GM12878 (cell line): ENCODE measurements at regions not wholly inside any gene's neighbourhood (a gene's known extent, or its start where the extent isn't known, plus 50 kb on each side); places are given as distances from the start of the nearest gene placed in this dataset.

Experiments
- ATAC-seq: fragments of 200-7000 bp; cut with Tn5 transposase; 3 replicates; pipeline ENCODE4 v1.9.1; 2020; ENCODE audit warnings: mild to moderate bottlenecking, moderate library complexity
- BruUV-seq: library from RNA; stranded (reverse); fragments of 400-500 nt; replicated peaks from 2 replicates; lab custom pipeline; 2021; lab: Mats Ljungman, UMichigan
- CTCF ChIA-PET: fragments of 300-600 bp; sonication (Branson Sonifier 250); formaldehyde crosslinking; extraction: SDS; loops from one replicate; lab custom pipeline; 2021; ENCODE audit warnings: inconsistent platforms; lab: Yijun Ruan, JAX
- POLR2A ChIA-PET: fragments of 350-600 bp; formaldehyde crosslinking; extraction: SDS; loops from one replicate; lab custom pipeline; 2021; ENCODE audit warnings: inconsistent platforms; lab: Charles Lee
- RAD21 ChIA-PET: fragments of 300-600 bp; sonication (Branson Sonifier 250); formaldehyde crosslinking; loops from one replicate; lab custom pipeline; 2023; ENCODE audit warnings: antibody characterized with exemption; ENCODE audit not compliant: unreplicated experiment; lab: Charles Lee
- SMC1A ChIA-PET: fragments of 300-600 bp; sonication (Branson Sonifier 250); formaldehyde crosslinking; loops from one replicate; lab custom pipeline; 2023; ENCODE audit not compliant: unreplicated experiment, uncharacterized antibody; lab: Charles Lee
- DNase-seq: peaks from one replicate; pipeline ENCODE4 v3.0.0-alpha.2; 2011; ENCODE audit warnings: low read depth, low spot score
- FAIRE-seq: peaks from 3 replicates; lab custom pipeline; 2011; peaks lifted over from hg19 to GRCh38; lab: Jason Lieb, UNC
- H2AFZ ChIP-seq: 2 replicates; pipeline ENCODE4 v1.6.0; 2011; ENCODE audit warnings: low read depth, low read length, control low read depth; ENCODE audit not compliant: control insufficient read depth
- H3K27ac ChIP-seq: 2 replicates; pipeline ENCODE4 v1.5.1; 2011; ENCODE audit warnings: control low read depth; ENCODE audit not compliant: control insufficient read depth, insufficient read depth
- H3K27me3 ChIP-seq, 2 experiments: replicated peaks in 1 of 2; 2 replicates each; pipeline versions ENCODE4 v1.6.0 to v1.6.1; 2011; ENCODE audit warnings: low read length in 1 of 2; ENCODE audit not compliant: control insufficient read depth in 2 of 2, insufficient read depth in 2 of 2
- H3K36me3 ChIP-seq, 2 experiments: 2 replicates each; pipeline ENCODE4 v1.5.1; 2011; ENCODE audit warnings: low read length in 1 of 2; ENCODE audit not compliant: control insufficient read depth in 2 of 2, insufficient read depth in 2 of 2
- H3K4me1 ChIP-seq: 2 replicates; pipeline ENCODE4 v1.6.1; 2011; ENCODE audit warnings: mild to moderate bottlenecking, low read length, moderate library complexity, mixed read lengths; ENCODE audit not compliant: control insufficient read depth, insufficient read depth
- H3K4me2 ChIP-seq: 2 replicates; pipeline ENCODE4 v1.6.0; 2011; ENCODE audit warnings: control low read depth; ENCODE audit not compliant: control insufficient read depth, insufficient read depth
- H3K4me3 ChIP-seq: fragments of 200-600 bp; sonication (generic); 2 replicates; pipeline ENCODE4 v1.5.1; 2016
- H3K79me2 ChIP-seq: 2 replicates; pipeline ENCODE4 v1.6.0; 2011; ENCODE audit warnings: low read length; ENCODE audit not compliant: control insufficient read depth, insufficient read depth
- H3K9ac ChIP-seq: 2 replicates; pipeline ENCODE4 v1.8.0; 2011; ENCODE audit warnings: low read length, control low read depth, mixed read lengths; ENCODE audit not compliant: control insufficient read depth, insufficient read depth
- H3K9me3 ChIP-seq: replicated peaks from 3 replicates; pipeline ENCODE4 v1.5.1; 2011; ENCODE audit warnings: mild to moderate bottlenecking, low read length; ENCODE audit not compliant: control insufficient read depth, insufficient read depth
- H4K20me1 ChIP-seq: 2 replicates; pipeline ENCODE4 v1.6.0; 2011; ENCODE audit not compliant: control insufficient read depth, insufficient read depth
- ASH2L ChIP-seq: fragments of 300-600, 200-600 bp; sonication (generic); IDR thresholded peaks from 2 replicates; pipeline ENCODE4 v1.6.1; 2017; ENCODE audit warnings: low read depth, mild to moderate bottlenecking, borderline replicate concordance
- BCL11A ChIP-seq: IDR thresholded peaks from 2 replicates; pipeline ENCODE4 v1.6.1; 2011; ENCODE audit warnings: low read depth, low read length
- EED ChIP-seq: sonication (generic); IDR thresholded peaks from 2 replicates; pipeline ENCODE4 v1.6.1; 2016; ENCODE audit warnings: antibody characterized with exemption, low read depth
- FOXK2 ChIP-seq: fragments of 450-650 bp; IDR thresholded peaks from 2 replicates; pipeline ENCODE4 v1.6.1; 2017; ENCODE audit warnings: mild to moderate bottlenecking, moderate library complexity
- MXI1 ChIP-seq: fragments of 150-350 bp; IDR thresholded peaks from 2 replicates; pipeline ENCODE4 v1.6.1; 2011; ENCODE audit warnings: low read depth, mild to moderate bottlenecking, inconsistent platforms, low read length, improper control_type of control experiment
- RFX5 ChIP-seq: IDR thresholded peaks from 2 replicates; pipeline ENCODE4 v1.6.1; 2011; ENCODE audit warnings: low read depth, low read length, improper control_type of control experiment
- TBL1XR1 ChIP-seq: IDR thresholded peaks from 2 replicates; pipeline ENCODE4 v1.6.1; 2012; ENCODE audit warnings: low read depth, low read length, improper control_type of control experiment
- WGBS: methylation state at CpG from one replicate; pipeline ENCODE4 v1.1.6; 2016; ENCODE audit warnings: low lambda C conversion rate; ENCODE audit not compliant: insufficient replicate concordance, insufficient coverage; ENCODE audit errors: missing lambda C conversion rate; 5-methylcytosine and 5-hydroxymethylcytosine counted together
- in situ Hi-C: fragments of 300-500 bp; cut with MboI; formaldehyde crosslinking; loops from 9 replicates; pipeline ENCODE4 v1.14.3; 2018; ENCODE audit warnings: mixed read lengths
- intact Hi-C: fragments of 100-400 bp; cut with micrococcal nuclease; formaldehyde crosslinking; loops from one replicate; pipeline ENCODE4 v1.14.2; 2022; ENCODE audit not compliant: unreplicated experiment
- TF ChIP-seq, protein P1 (sequence below): IDR thresholded peaks from 2 replicates; pipeline ENCODE4 v1.6.1; 2012; ENCODE audit warnings: low read depth, low read length, improper control_type of control experiment
- TF ChIP-seq, protein P2 (sequence below), 3 experiments: IDR thresholded peaks in 2 of 3; conservative IDR thresholded peaks in 1 of 3; 2 replicates each; pipeline ENCODE4 v1.5.1; 2011; ENCODE audit warnings: low read depth in 3 of 3, low read length in 3 of 3, mild to moderate bottlenecking in 3 of 3, control low read depth in 2 of 3, moderate library complexity in 2 of 3, inconsistent platforms in 1 of 3, mixed read lengths in 1 of 3; ENCODE audit not compliant: control insufficient read depth in 2 of 3, insufficient read depth in 1 of 3; ENCODE audit errors: extremely low read depth in 1 of 3
- TF ChIP-seq, protein P3 (sequence below): fragments of 450-650 bp; IDR thresholded peaks from 2 replicates; pipeline ENCODE4 v1.6.1; 2018; ENCODE audit warnings: borderline replicate concordance, mild to moderate bottlenecking; ENCODE audit not compliant: partially characterized antibody

DNA sequence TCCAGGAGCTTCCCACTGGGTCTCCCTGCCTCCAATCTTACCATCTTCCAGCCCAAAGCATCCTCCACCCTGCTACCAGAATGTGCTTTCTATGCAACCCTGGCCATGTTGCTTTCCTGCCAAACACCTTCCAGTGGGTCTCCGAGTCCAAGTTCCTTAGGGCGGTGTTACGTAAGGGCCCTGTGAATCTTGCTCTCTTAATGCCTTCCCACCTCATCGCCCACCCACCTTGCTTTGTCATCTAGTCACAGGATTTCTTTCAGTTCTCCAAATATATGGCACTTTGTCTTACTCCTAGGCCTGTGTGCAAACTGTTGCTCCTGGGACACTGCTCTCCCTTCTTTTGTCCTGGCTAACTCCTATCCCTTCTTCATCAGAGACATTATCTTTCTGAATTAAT lies 344.5 kb downstream of the RPS24 start:
- Histone ChIP-seq H3K9me3 (no peaks in the 10 kb centered on the region), H2AFZ (no peak overlapping the region), H3K36me3 (no peaks in the 10 kb centered on the region), H3K4me3 (no peak overlapping the region), H3K9ac (no peak overlapping the region), H3K27me3 (no peaks in the 10 kb centered on the region), H3K27ac (no peak overlapping the region), H4K20me1 (no peaks in the 10 kb centered on the region), H3K4me2 (no peak overlapping the region), H3K79me2 (no peaks in the 10 kb centered on the region), H3K4me1 (no peaks in the 10 kb centered on the region)
- in situ Hi-C loops (no loop called here), intact Hi-C loops (no loop called here)
- 46% methylated on average over 4 of the region's 4 CpGs for WGBS
- no TSS peak for BruUV-seq
- CTCF ChIA-PET: no interaction called here
- RAD21 ChIA-PET: no interaction called here
- no peak for TF ChIP-seq TBL1XR1
- TF ChIP-seq RFX5: no peak
- TF ChIP-seq MXI1: no peak
- no peak for TF ChIP-seq EED
- no peak for TF ChIP-seq FOXK2
- FAIRE-seq (no peak), ATAC-seq (no peak), DNase-seq (no peak)
- POLR2A ChIA-PET: no interaction called here
- SMC1A ChIA-PET: no interaction called here

DNA sequence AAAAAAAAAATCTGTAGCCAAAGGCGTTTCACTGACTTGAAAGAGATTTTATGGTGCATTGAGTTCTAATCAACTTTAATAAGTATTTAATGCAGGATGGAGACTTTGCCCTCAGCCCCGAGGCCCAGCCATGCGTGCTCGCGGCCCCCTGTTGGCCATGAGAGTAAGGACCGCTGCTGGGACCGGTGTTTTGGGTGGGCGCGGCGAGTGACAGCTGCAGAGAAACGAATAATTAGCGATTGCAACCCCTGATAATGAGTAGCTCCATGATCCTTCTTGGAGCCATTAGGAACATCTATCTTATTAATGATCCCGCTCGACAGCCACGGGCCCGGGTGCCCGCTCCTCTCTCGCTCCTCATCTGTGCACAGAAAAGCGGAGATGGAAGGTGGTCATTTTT lies 347.4 kb downstream of the RPS24 start:
- no peaks in the 10 kb centered on the region for H3K9me3 ChIP-seq
- H3K4me3 ChIP-seq: no peak overlapping the region
- H3K4me2 ChIP-seq: no peak overlapping the region
- H3K36me3 ChIP-seq: no peaks in the 10 kb centered on the region
- RAD21 ChIA-PET: no interaction called here
- DNase-seq (no peak), ATAC-seq (no peak), FAIRE-seq (no peak)
- intact Hi-C loops (no loop called here), in situ Hi-C loops (no loop called here)
- no peak overlapping the region for H3K9ac ChIP-seq
- H3K79me2 ChIP-seq: no peaks in the 10 kb centered on the region
- H2AFZ ChIP-seq: no peak overlapping the region
- TF ChIP-seq, protein P1, sequence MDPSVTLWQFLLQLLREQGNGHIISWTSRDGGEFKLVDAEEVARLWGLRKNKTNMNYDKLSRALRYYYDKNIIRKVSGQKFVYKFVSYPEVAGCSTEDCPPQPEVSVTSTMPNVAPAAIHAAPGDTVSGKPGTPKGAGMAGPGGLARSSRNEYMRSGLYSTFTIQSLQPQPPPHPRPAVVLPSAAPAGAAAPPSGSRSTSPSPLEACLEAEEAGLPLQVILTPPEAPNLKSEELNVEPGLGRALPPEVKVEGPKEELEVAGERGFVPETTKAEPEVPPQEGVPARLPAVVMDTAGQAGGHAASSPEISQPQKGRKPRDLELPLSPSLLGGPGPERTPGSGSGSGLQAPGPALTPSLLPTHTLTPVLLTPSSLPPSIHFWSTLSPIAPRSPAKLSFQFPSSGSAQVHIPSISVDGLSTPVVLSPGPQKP: no peak
- TF ChIP-seq, protein P2, sequence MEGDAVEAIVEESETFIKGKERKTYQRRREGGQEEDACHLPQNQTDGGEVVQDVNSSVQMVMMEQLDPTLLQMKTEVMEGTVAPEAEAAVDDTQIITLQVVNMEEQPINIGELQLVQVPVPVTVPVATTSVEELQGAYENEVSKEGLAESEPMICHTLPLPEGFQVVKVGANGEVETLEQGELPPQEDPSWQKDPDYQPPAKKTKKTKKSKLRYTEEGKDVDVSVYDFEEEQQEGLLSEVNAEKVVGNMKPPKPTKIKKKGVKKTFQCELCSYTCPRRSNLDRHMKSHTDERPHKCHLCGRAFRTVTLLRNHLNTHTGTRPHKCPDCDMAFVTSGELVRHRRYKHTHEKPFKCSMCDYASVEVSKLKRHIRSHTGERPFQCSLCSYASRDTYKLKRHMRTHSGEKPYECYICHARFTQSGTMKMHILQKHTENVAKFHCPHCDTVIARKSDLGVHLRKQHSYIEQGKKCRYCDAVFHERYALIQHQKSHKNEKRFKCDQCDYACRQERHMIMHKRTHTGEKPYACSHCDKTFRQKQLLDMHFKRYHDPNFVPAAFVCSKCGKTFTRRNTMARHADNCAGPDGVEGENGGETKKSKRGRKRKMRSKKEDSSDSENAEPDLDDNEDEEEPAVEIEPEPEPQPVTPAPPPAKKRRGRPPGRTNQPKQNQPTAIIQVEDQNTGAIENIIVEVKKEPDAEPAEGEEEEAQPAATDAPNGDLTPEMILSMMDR (IDR thresholded peaks at IDR 0.05 in 2 of 3, conservative IDR thresholded peaks at IDR 0.05 in 1 of 3; ENCODE audit: control insufficient read depth in 2 of 3, extremely low read depth in 1 of 3, insufficient read depth in 1 of 3, low read depth in 3 of 3, low read length in 3 of 3): peak in 1 of 3 experiments; percentile 26; a peak in 1 of 6 replicates
- TF ChIP-seq FOXK2: no peak
- TF ChIP-seq, protein P3, sequence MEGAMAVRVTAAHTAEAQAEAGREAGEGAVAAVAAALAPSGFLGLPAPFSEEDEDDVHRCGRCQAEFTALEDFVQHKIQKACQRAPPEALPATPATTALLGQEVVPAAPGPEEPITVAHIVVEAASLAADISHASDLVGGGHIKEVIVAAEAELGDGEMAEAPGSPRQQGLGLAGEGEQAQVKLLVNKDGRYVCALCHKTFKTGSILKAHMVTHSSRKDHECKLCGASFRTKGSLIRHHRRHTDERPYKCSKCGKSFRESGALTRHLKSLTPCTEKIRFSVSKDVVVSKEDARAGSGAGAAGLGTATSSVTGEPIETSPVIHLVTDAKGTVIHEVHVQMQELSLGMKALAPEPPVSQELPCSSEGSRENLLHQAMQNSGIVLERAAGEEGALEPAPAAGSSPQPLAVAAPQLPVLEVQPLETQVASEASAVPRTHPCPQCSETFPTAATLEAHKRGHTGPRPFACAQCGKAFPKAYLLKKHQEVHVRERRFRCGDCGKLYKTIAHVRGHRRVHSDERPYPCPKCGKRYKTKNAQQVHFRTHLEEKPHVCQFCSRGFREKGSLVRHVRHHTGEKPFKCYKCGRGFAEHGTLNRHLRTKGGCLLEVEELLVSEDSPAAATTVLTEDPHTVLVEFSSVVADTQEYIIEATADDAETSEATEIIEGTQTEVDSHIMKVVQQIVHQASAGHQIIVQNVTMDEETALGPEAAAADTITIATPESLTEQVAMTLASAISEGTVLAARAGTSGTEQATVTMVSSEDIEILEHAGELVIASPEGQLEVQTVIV: no peak
- no peak for TF ChIP-seq ASH2L
- TF ChIP-seq BCL11A: no peak
- H3K27me3 ChIP-seq: peaks cover 0 to 3% of the 10 kb centered on the region in 2 experiments; a peak in 2 of 4 replicates
- no peak overlapping the region for H3K27ac ChIP-seq
- CTCF ChIA-PET: no interaction called here
- POLR2A ChIA-PET: no interaction called here
- BruUV-seq: no TSS peak
- no peaks in the 10 kb centered on the region for H4K20me1 ChIP-seq
- 65% methylated on average over 19 of the region's 19 CpGs for WGBS
- no peaks in the 10 kb centered on the region for H3K4me1 ChIP-seq
- SMC1A ChIA-PET: no interaction called here
